Stromal cell of bone marrow (primary cell): ENCODE measurements at regions not wholly inside any gene's neighbourhood (a gene's known extent, or its start where the extent isn't known, plus 50 kb on each side); places are given as distances from the start of the nearest gene placed in this dataset.
A peak's percentile ranks its signal among the peaks of the same experiment; 100 is the strongest.
"Not testable (repeated sequence)": the region's sequence is repeated elsewhere in the genome, so short reads cannot be mapped to it uniquely, and the experiment has no call there.

ENCODE experiments used
- DNase-seq: peaks from one replicate; pipeline ENCODE4 v3.0.0-alpha.2; 2012; ENCODE audit warnings: low read depth

DNA sequence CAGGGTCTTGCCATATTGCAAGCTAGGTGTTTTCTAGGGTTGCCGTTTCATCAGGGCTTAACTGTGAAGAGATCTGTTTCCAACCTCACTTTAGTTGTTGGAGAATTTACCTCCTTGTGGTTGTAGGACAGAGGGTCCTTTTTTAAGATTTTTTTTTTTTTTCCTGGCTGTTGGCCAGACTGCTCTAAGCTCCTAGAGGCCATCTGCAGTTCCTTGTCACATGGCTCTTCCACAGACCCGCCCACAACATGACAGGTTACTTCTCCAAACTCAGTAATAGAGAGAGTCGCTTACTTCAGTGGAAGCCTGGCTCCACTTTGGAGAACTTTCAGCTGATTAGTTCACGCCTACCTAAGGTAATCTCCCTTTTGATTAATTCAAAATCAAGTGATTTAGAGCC, 543.7 kb downstream of the DMRTA1 start:
- no peak for DNase-seq

DNA sequence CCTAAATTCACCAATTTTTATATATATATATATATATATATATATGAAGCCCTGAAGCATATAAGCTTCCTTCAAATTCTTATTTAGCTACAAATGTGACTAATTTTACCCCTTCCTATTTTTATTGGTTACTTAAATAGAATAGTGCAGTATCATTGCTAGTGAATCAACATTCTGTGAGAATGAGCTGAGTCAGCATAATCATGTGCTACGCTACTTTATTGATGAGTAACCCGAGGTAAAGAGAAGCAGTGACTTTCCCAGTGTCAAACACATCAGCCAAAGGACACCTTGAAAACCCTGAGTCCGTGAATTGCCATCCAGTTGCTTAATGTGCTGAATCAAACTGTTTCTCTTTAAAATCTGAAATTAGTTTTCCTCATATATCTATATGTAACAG, 546.2 kb downstream of the DMRTA1 start:
- no peak for DNase-seq

DNA sequence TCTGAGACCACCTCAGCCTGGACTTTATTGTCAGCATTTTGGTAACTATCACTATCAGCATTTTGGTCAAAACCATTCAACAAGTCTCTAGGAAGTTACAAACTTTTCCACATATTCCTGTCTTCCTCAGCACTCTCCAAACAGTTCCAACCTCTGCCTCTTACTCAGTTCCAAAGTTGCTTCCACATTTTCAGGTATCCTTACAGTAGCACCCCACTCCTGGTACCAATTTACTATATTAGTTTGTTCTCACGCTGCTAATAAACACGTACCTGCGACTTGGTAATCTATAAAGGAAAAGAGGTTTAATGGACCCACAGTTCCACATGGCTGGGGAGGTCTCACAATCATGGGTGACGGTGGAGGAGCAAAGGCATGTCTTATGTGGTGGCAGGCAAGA, 551.3 kb downstream of the DMRTA1 start:
- no peak for DNase-seq

DNA sequence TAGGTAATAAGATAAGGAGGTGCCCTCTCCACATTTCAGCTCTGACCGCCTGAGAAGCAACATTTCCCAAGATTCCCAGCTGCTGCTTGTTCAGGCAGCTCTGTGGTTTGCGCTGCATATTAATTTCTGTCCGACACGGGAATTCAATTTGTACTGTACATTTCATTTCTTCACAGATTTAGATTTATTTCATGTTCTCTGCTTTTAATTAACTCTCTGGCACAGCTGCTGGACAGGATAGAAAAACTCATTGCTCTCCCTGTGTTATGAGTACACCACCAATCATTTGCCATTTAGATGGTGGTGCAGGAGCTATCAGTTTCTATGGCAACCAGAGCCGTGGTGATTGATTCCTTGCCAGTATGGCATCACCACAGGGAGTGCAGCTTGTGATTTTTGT, 558.5 kb downstream of the DMRTA1 start:
- peak; percentile 3 for DNase-seq

DNA sequence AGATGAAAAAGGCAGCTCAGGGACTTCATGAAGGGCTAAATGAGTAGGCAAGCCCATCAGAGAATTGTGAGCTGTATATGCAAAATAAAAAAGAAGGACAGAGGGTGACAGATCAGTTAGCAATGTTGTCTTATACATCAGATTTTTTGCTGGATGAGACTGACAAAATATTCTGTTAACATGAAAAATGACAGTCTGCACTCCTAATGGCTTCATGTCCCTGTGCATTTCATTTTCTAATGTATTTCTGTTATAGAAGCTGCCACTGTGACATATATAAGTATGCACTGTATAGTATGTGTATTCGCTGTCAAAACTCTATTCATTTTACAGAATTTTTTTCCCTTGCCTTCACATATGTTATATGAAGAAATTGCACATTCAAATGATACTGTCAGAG, 559.5 kb downstream of the DMRTA1 start:
- no peak for DNase-seq

DNA sequence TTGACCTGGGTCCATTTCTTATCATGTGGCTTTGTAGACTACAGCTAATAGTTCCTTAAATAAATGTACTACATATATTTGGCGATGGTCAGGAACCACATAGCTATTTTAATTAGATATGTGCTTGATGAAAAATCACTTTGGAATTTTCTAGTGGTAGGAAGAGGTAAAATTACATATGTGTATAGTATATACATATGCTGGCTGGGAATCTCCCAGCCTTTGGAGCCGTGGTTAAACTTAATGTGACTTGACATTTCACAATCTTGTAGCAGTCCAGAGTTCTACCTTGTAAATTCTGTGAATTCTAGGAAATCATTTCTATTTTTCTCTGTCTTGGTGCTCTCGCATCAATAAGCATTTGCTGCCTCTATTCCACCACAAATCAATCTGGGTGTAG, 565.0 kb downstream of the DMRTA1 start:
- no peak for DNase-seq

DNA sequence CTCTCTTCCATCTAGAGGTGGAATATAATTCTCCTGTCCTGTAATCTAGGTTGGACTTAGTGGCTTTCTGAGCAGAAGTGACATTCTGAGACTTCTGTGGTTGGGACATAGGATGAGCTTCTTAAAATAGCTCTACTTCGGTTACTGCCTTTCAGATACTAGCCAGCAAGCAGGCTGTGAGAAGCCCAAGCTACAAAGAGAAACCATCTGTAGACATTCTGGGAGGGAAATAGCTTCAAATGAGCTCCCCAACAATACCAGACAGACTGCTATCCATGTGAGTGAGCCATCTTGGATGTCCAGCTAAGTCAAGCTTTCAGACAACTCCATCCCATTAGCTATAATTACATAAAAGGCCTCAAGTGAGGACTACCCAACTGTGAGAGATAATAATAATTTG, 568.9 kb downstream of the DMRTA1 start:
- DNase-seq, result no peak

DNA sequence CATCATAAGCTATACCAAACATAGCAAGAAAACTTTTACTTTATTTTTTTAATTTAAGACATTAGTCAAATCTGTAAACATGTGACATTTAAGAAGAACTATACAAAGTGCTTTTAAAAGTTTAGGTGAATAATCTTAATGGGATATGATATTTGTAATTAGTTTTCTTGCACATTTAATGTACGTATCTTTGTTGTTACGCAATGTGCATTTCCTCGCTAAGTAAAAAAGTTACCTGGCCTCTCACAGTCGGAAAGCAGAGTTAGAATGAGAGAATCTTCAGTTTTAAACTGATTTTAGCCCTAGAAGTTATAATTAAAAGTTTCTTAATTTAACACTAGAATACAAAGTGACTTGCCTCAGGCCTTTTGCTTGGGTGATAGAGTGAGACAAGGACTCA, 589.8 kb downstream of the DMRTA1 start:
- no peak for DNase-seq

DNA sequence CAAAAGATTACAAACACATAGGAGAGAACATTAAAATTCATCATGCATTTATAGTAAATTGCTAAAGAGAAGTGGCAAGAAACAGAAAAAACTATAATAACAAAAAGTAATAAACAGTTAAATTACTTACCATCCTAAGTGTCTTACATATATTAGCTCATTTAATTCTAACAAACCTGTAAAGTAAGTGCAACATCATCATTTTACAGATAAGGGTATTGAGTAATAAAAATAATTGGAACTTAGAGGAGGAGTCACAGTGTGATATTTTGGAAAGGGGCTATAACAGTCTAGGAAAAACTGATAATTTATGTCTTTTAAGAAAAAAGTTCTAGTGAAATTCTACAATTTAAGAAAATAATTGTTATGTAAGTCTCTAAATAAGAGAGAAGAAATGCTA, 592.8 kb downstream of the DMRTA1 start:
- DNase-seq, result no peak

DNA sequence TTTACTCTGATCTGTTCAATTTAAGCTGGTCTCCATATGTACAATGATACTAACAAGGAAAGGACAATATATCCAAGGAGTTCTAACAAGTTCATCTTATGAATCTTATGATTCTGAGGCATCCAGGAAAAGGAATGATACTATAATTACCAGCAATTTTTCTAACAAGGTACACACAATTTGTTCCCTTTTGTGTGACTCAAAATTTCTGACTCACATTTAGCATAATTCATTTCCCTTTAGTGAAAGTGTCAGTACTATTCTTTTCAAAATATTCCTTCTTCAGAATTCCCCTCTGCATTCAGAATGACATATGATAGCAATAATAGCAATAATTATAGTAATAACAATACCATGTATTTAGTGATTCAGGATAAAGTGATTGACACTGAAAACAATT, 594.8 kb downstream of the DMRTA1 start:
- DNase-seq, result no peak

DNA sequence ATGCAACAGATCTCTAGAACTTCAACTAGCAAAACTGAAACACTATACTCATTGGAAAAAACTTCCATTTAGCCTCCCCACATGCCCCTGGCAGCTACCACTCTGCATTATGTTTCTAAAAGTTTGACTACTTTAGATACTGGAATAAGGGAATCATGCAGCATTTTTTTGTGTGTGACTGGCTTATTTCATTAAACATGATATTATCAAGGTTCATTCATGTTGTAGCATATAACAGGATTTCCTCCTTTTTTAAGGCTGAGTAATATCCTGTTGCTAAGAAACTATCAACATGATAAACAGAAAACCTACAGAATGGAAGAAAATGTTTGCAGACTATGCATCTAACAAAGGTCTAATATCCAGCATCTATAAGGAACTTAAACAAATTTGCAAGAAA, 597.9 kb downstream of the DMRTA1 start:
- DNase-seq, result no peak

DNA sequence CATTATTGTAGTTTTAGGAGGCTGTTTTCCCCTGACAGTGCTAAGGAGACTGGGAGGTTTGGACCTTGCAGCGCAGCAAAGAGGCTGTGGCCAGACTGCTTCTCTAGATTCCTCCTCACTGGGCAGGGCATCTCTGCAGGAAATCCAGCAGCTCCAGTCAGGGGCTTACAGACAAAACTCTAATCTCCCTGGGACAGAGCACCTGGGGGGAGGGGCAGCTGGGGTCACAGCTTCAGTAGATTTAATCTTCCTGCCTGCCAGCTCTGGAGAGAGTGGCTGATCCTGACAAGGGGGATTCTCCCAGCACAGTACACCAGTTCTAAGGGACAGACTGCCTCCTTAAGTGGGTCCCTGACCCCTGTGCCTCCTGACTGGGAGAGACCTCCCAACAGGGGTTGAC, 599.4 kb downstream of the DMRTA1 start:
- not testable (repeated sequence) for DNase-seq

DNA sequence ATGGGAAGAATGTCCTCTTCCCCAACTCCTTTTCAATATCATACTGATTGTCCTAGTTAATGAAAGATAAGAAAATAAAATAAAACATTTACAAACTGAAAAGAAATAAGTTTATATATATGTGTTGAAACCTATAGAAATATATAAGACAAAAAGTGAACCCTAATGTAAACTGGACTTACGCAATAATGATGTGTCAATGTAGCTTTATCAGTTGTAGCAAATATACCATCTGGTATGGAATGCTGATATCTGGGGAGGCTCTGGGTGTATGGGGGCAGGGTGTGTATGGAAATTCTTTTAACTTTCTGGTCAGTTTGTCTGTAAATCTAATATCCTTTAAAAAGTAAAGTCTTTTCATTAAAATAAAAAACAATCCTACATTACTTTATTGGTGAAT, 603.9 kb downstream of the DMRTA1 start:
- DNase-seq, result no peak

DNA sequence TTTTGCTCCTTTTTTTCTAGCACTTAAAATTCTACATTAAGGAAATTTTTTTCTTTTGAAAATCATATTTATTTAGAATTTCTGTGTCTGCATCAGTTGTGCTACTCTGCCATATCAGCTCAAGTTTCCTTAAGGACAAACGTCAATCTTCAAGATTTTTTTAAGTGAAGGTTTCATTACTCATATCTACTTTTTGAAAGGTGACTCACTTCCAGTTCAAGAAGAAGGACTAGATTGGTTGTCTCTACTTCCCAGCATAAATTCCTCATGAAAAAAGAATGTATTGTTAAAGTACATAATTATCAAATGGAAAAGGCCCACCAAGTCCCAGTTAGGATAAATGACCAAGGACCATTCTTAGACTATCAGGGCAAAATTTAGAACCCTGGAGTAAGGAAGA, 626.5 kb downstream of the DMRTA1 start:
- DNase-seq, result no peak

DNA sequence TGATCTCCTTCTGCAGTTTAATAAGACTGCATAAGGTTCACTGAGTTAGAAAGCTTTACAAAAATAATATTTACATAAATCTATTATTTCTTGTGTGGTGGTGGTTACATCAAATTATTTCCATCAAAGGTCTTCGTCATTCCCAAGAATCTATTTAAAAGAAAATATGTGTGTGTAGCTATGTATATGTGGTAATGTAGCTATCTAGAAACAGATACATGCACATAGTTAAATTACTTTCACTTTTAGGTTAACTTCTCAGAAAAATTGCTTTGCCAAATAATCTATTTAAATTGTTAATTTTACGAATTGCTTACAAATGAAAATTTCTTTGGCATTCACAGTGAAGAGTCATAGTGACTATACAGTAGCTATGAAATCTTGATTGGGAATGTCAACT, 633.2 kb downstream of the DMRTA1 start:
- no peak for DNase-seq

DNA sequence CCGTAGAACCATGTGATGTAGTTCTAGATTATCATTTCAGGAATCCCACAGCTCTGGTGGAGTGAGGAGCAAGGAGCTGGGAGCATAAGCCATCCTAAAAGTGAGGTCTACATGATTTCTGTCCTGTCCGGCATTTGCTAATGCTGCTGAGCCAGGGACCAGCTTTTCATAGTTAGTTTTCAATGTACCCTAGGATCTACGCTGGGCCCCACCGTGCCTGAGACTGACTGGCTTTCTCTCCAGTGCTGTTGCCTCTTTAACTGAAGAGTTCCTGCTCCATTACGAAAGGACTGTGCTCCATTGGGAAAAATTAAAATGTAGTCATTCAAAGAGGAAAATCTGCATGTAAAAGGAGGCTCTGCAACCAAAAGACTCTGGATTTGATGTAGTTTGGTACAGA, 634.8 kb downstream of the DMRTA1 start:
- DNase-seq, result no peak

DNA sequence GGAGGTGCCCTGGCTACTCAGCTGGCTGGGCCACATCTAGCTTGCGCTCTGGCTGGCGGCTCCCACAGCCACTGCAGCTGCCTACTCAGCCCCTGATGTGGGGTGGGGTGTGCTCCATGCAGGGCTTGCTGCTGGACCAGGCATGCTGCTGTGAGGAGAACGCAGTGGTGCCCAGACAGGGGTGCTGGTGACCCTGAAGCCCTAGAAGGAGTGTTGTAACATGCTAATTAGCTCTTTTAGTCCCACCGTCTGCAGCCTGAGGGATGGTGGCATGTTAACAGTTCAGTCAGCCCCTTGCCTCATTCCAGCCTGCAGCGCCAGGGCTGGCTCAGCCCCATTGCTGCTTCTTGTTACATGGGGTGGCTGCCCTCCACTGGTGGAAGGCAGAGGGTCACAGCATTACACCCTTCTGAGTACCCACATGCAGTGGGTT, 642.3 kb downstream of the DMRTA1 start:
- no peak for DNase-seq

DNA sequence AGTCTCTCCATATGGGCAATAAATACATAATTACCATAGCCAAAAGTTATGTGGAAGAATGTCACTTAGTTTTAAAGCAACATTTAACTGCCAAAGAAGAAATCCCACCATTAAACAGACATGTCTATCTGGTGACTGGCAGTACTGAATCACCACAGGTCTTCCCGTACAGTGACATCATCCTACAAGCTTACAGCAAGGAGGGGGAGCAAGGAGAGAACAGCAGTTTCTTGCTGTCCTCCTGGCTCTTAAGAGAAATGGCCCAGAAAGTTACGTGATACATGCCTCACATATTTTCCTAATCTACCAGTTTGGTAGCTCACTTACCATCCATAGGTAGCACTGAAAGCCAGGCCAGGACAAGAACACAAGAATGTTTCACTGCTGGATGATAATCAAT, 671.0 kb downstream of the DMRTA1 start:
- peak; percentile 19 for DNase-seq

DNA sequence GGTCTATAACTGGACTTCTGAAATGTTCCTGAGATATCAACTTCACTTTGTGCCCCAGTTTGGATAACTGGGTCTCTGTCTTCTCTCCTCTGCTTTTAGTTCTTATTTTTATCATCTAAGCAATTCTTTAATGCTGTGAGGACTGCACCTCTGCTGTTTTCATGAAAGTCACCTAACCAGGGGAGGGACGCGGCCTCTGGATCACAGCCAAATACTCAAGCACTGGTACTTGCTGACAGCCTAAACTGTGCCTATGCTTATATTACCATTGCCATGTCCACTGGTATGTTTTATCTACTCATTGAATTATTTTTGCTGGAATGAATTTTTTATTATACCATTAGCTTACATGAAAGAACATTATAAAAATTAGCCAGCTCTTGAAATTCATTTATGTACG, 674.0 kb downstream of the DMRTA1 start:
- no peak for DNase-seq

DNA sequence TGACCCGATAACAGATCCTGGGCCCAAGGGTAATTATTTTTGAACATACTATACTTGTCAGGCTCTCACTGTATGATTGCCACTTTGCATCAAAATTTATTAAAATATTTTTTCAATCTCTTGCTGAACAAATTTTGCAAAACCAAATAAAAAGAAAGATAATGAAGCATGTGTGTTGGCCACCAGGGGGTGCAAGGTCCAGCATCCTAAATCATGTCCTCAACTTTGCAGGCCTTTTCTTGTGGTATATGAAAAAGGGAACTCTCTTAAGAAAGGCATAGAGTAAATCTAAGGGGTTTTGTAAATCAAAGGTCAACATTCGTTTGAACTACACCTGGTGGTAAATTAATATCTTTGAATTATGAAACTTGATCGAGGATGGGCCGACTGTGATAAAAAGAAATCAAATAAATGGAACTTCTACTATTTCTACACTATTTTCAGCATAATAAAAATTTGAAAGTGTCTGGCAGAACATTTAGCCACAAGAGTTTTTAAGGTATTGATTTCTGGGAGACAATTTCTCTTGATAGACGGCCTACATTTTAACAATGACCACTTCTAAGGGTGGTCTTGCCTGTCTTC, 676.5 kb downstream of the DMRTA1 start:
- DNase-seq, result peak; percentile 13

DNA sequence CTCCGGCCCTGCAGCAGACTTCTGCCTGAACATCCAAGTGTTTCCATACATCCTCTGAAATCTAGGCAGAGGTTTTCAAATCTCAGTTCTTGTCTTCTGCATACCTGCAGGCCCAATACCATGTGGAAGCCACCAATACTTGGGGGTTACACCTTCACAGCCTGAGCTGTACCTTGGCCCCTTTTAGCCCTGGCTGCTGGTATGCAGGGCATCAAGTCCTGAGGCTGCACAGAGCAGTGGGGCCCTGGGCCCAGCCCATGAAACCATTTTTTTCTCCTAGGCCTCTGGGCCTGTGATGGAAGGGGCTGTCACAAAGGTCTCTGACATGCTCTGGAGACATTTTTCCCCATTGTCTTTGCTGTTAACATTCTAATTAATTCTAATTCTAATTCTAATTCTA, 680.6 kb downstream of the ELAVL2 start:
- no peak for DNase-seq

DNA sequence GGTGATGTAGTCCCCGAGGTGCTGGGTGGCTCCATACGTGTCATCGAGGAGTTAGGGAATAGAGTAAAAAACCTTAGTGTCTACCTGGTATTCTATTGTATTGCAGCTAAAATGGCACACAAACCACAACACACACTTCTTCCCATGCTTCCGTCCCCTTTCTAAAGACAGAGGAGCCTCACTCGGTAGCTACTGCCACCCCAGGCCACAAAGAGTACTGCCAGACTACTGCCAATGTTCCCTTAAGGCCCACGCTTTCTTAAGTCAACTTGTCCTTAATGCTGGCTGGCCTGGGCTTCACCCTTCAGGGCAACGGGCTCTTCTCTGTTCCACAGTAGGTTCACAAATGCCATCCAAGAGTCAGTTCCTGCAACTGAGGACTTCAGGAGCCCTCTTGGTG, 673.0 kb downstream of the ELAVL2 start:
- DNase-seq, result no peak

DNA sequence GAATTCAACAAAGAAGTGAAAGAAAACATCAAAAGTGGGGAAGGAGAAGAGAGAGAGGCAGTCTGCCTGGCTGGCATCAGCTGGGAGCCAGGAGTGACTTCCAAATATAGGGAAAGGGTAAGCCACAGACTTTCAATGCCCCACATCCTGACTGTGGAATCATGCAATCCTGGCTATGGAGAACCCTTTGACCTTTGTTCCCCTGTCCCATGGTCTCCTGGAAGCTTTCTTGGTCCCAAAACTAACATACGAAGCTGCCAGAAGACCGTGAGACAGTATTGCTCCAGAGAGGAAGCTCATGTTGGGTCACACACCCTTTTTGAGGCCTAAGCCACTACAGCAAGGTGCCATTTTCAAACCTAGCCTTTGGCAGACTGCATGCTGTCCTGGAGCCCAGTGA, 665.5 kb downstream of the ELAVL2 start:
- no peak for DNase-seq

DNA sequence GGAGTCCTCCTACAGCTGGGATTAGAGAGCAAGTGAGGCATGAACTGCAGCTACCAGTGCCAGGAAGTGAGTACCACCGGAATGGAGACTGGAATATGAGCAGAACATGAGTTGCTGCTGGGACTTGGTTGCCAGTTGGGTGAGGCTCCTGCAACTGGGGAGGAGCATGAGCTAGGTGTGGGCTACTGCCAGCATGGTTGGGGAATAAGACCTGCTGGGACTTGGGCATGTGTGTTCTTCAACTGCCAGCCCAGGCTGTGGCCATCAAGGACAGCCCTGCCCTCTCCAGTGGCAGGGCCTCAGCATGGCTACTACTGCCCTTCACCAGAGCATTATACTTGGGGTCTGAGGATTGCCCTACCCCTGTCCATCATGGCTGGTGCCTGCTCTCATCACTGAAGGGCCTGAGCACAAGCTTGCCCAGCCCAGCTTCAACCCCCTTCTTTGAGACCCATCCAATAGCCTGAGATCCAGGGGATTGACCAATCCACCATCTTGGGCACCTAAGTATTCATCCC, 665.0 kb downstream of the ELAVL2 start:
- no peak for DNase-seq

DNA sequence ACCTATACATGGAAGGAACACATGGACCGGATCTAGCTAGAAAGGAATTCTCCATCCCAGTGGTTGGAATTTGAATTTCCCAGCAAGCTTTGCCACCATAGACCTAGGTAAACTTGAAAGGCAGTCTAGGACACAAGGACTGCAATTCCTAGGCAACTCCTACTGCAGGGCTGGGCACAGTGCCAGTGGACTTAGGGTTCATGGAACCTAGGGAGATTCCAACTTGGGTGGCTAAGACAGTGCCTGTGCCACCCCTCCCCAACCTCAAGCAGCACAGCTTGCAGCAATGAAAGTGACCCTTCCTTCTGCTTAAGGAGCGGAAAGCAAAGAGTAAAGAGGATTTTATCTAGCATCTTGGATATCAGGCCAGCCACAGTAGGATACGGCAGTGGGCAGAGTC, 663.3 kb downstream of the ELAVL2 start:
- DNase-seq, result no peak
